Heart right ventricle (tissue), 16 donors: ENCODE measurements at regions not wholly inside any gene's neighbourhood (a gene's known extent, or its start where the extent isn't known, plus 50 kb on each side); places are given as distances from the start of the nearest gene placed in this dataset.

Source experiments
- ATAC-seq, 8 donors: fragments of 200-7000 bp; cut with Tn5 transposase; one replicate each; pipeline ENCODE4 v1.9.1; 2020; ENCODE audit warnings: mild to moderate bottlenecking in 8 of 8, moderate library complexity in 8 of 8, moderate number of reproducible peaks in 1 of 8
- DNase-seq, 2 donors: peaks; one replicate each; pipeline ENCODE4 v3.0.0-alpha.2; 2020
- H3K27ac ChIP-seq, 10 donors: fragments of 200-600 bp; sonication (generic) in 2 of 10; one replicate each; pipeline versions ENCODE4 v1.5.0 to v1.8.0; 2020 to 2022; ENCODE audit warnings: mild to moderate bottlenecking in 3 of 10
- H3K27me3 ChIP-seq, 7 donors: fragments of 200-600 bp; one replicate each; pipeline ENCODE4 v1.8.0; 2021 to 2022; ENCODE audit warnings: mild to moderate bottlenecking in 2 of 7
- H3K36me3 ChIP-seq, 9 donors: fragments of 200-600 bp; sonication (generic) in 1 of 9; one replicate each; pipeline versions ENCODE4 v1.5.0 to v1.8.0; 2020 to 2022; ENCODE audit warnings: mild to moderate bottlenecking in 2 of 9
- H3K4me1 ChIP-seq, 9 donors: fragments of 200-600 bp; sonication (generic) in 1 of 9; one replicate each; pipeline versions ENCODE4 v1.5.0 to v1.8.0; 2020 to 2022; ENCODE audit warnings: mild to moderate bottlenecking in 4 of 9
- H3K4me3 ChIP-seq, 10 donors: fragments of 200-600 bp; sonication (generic) in 2 of 10; one replicate each; pipeline versions ENCODE4 v1.5.0 to v1.8.0; 2020 to 2022; ENCODE audit warnings: mild to moderate bottlenecking in 7 of 10, moderate library complexity in 2 of 10
- H3K9me3 ChIP-seq, 11 donors: fragments of 200-600 bp in 10 of 11; sonication (generic) in 2 of 11; one replicate each; pipeline versions ENCODE4 v1.5.0 to v1.8.0; 2013 to 2022; ENCODE audit warnings: mild to moderate bottlenecking in 2 of 11, control low read depth in 1 of 11, moderate library complexity in 1 of 11
- CTCF ChIP-seq, 9 donors: fragments of 200-600 bp; sonication (generic) in 2 of 9; IDR thresholded peaks; one replicate each; pipeline versions ENCODE4 v1.5.0 to v1.8.0; 2021 to 2022; ENCODE audit warnings: antibody characterized with exemption in 9 of 9, mild to moderate bottlenecking in 5 of 9, moderate library complexity in 1 of 9
- WGBS, 2 donors: extraction: QIAGEN DNeasy Blood & Tissue Kit; methylation state at CpG; one replicate each; pipeline ENCODE4 v1.1.7; 2013; ENCODE audit warnings: inconsistent platforms in 1 of 2; 5-methylcytosine and 5-hydroxymethylcytosine counted together
- intact Hi-C, 10 donors: fragments of 100-400 bp; cut with DNase I; formaldehyde crosslinking; loops; one replicate each; pipeline versions ENCODE4 v1.11.1 to v1.14.2; 2022
- donor health status: Arrhythmogenic right ventricular cardiomyopathy.
- donor health status: ischemic (EF 13 %, LVEDD 7.1; RV severe dilation, severe dysfunction).
- donor health status: healthy with polysubstance abuse.
- donor health status: DM: no; HTN: yes; CAD: no.
- donor health status: DM: no; HTN: no; CAD: no.
- donor health status: ischemic (EF 25% LVEDD 6.9; RV normal size, moderate dysfunction).
- donor health status: ischemic (EF 25% LVEDD 5.7; RV mildly dilated, moderate dysfunction).
- donor health status: healthy.
- donor health status: DM: yes; HTN: yes; CAD: no.
- donor health status: Ischemic cardiomyopathy.
- donor health status: ischemic (EF 35%, LVEDD 5.7; RV mildly dilated, moderate dysfunction).
- donor health status: nonischemic (EF 11% LVEDD 7.7; RV severe dilation, severe dysfunction).
- donor health status: DM: yes; HTN: yes; CAD: no.
- donor health status: PGD.
- donor health status: ischemic (EF 29% LVEDD 5.4; RV normal size, mild dysfunction).
- donor health status: nonischemic (EF 23%, LVEDD 6.1; RV moderate dilation, normal function).

GRCh38 chr1:59225594-59226316 is 71.1 kb upstream of the FGGY start:
- Histone ChIP-seq H3K27me3 (no peaks in the 10 kb centered on the region), H3K36me3 (no peaks in the 10 kb centered on the region), H3K4me3 (no peak overlapping the region), H3K4me1 (peaks cover 0 to 11% (median 0%) of the 10 kb centered on the region in 9 donors), H3K9me3 (no peaks in the 10 kb centered on the region), H3K27ac (no peak overlapping the region)
- ATAC-seq (no peak), DNase-seq (no peak)
- intact Hi-C loops, result no loop called here
- no peak for TF ChIP-seq CTCF (IDR thresholded peaks at IDR 0.05)
- 79 to 96% methylated on average over 2 of the region's 2 CpGs for WGBS, 2 donors

GRCh38 chr1:59229138-59229537 is 67.8 kb upstream of the FGGY start:
- Histone ChIP-seq H3K27me3 (no peaks in the 10 kb centered on the region), H3K9me3 (no peaks in the 10 kb centered on the region), H3K36me3 (no peaks in the 10 kb centered on the region), H3K27ac (no peak overlapping the region), H3K4me1 (peaks cover 0 to 11% (median 0%) of the 10 kb centered on the region in 9 donors), H3K4me3 (no peak overlapping the region)
- ATAC-seq (peak in 1 of 8 donors; percentile 69), DNase-seq (no peak)
- TF ChIP-seq CTCF (IDR thresholded peaks at IDR 0.05), result no peak
- intact Hi-C loops, result no loop called here

GRCh38 chr1:59230622-59231021 is 66.3 kb upstream of the FGGY start:
- Histone ChIP-seq H3K4me3 (no peak overlapping the region), H3K9me3 (no peaks in the 10 kb centered on the region), H3K27me3 (no peaks in the 10 kb centered on the region), H3K4me1 (peaks cover 0 to 11% (median 0%) of the 10 kb centered on the region in 9 donors), H3K27ac (no peak overlapping the region), H3K36me3 (no peaks in the 10 kb centered on the region)
- intact Hi-C loops, result no loop called here
- no peak for TF ChIP-seq CTCF (IDR thresholded peaks at IDR 0.05)
- 80 to 88% methylated on average over 2 of the region's 2 CpGs for WGBS, 2 donors
- ATAC-seq (peak in 1 of 8 donors; percentile 33), DNase-seq (no peak)

- H3K4me3 ChIP-seq, result no peak overlapping the region
- intact Hi-C loops, result no loop called here
- no peaks in the 10 kb centered on the region for H3K36me3 ChIP-seq
- H3K27me3 ChIP-seq, result no peaks in the 10 kb centered on the region
- DNase-seq (no peak), ATAC-seq (no peak)
- peaks cover 0 to 11% (median 0%) of the 10 kb centered on the region in 9 donors for H3K4me1 ChIP-seq
- H3K27ac ChIP-seq, result no peak overlapping the region
- no peak for TF ChIP-seq CTCF (IDR thresholded peaks at IDR 0.05)
- WGBS, 2 donors, result 81 to 86% methylated on average over 6 of the region's 6 CpGs
- H3K9me3 ChIP-seq, result no peaks in the 10 kb centered on the region
Measured at GRCh38 chr1:59232216-59232615, 64.7 kb upstream of the FGGY start.
